Activated T-helper 2 cell treated with anti-CD3 and anti-CD28 coated beads, Interferon-gamma antibody, Interleukin-2, Interleukin-4, amounts not matched to agents 10 μg/mL and 5 μg/mL and 100 μg/mL, durations not matched to agents 14 hours and 24 hours and 36 hours (primary cell): ENCODE measurements at regions not wholly inside any gene's neighbourhood (a gene's known extent, or its start where the extent isn't known, plus 50 kb on each side); places are given as distances from the start of the nearest gene placed in this dataset.

Source experiments
- DNase-seq: peaks from one replicate; pipeline ENCODE4 v3.0.0; 2021; ENCODE audit warnings: low spot score
- H3K27ac Mint-ChIP-seq: one replicate; pipeline ENCODE4 v1.8.0; 2021; ENCODE audit warnings: mixed read lengths
- H3K27me3 Mint-ChIP-seq: one replicate; pipeline ENCODE4 v1.8.0; 2021; ENCODE audit warnings: low read depth, mixed read lengths
- H3K36me3 Mint-ChIP-seq: one replicate; pipeline ENCODE4 v1.8.0; 2021; ENCODE audit warnings: low read depth, mixed read lengths
- H3K4me1 Mint-ChIP-seq: one replicate; pipeline ENCODE4 v1.8.0; 2021; ENCODE audit warnings: low read depth, mixed read lengths
- H3K4me3 Mint-ChIP-seq: one replicate; pipeline ENCODE4 v1.8.0; 2021; ENCODE audit warnings: low read depth, mild to moderate bottlenecking, moderate library complexity, mixed read lengths
- H3K9me3 Mint-ChIP-seq: one replicate; pipeline ENCODE4 v1.8.0; 2021; ENCODE audit warnings: mixed read lengths
- intact Hi-C: fragments of 100-400 bp; cut with micrococcal nuclease; formaldehyde crosslinking; loops from one replicate; pipeline ENCODE4 v1.15.1; 2023

DNA sequence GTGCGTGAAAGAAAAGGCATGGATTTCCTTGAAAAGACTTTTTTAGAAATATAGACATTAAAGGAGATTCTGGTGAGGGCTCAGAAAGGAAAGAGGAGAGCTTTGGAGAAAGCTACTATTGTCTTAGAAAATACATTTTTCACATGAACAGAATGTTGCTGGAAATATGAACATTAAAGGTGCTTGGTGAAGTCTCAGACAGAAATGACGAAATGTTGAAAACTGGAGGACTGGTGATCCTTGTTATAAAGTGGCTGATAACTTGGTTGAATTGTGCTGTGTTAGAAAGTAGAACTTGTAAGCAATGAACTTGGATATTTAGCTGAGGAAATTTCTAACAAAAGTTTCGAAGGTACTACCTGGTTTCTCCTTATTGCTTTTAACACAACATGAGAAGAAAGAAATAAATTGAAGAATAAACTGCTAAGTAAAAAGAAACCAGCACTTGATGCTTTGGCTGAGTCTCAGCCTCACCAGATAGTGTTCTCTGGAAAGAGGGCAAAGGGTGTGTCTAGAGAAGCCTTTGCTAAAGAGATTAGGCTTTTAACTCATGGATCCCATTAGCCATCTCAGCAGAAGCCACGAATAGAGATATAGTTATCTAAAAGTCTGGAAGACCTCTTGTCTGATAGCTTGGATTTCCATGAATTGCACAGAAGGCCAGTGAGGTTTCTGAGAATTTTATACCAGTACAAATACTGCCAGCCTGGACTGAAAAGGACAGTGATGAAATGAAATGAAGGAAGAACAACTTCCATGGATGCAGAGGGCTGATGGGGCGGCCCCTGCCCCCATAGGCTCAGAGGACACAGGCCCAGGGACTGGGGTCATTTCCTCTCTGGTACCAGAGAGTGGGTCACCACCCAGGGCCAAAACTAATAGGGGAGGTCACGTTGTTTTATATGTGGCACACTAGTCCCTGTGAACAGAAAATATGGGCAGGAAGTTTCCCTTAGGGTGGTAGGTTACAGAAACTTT, 91.5 kb downstream of the RPL22L1 start:
- intact Hi-C loops, result no loop called here
- H3K9me3 Mint-ChIP-seq, result no peaks in the 10 kb centered on the region
- no peaks in the 10 kb centered on the region for H3K36me3 Mint-ChIP-seq
- no peak for DNase-seq
- H3K4me3 Mint-ChIP-seq, result no peak overlapping the region
- no peak overlapping the region for H3K27ac Mint-ChIP-seq
- H3K4me1 Mint-ChIP-seq, result no peaks in the 10 kb centered on the region
- peaks cover 14% of the 10 kb centered on the region for H3K27me3 Mint-ChIP-seq

DNA sequence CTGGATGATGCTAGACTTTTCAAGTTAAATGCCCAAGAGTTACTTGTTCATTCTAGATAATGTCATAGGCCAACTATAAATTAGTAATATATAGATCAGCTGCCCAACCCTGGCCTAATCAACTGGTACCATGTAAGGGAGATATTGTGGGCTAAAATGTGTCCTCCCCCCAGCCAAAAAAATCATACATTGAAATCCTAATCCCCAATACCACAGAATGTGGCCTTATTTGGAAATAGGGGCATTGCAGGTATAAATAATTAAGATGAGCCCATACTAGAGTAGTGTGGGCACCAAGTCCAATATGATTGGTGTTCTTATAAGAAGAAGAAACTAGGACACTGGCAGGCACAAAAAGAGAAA, 92.5 kb downstream of the RPL22L1 start:
- H3K27ac Mint-ChIP-seq, result no peak overlapping the region
- no peak for DNase-seq
- no peaks in the 10 kb centered on the region for H3K4me1 Mint-ChIP-seq
- no peaks in the 10 kb centered on the region for H3K9me3 Mint-ChIP-seq
- H3K4me3 Mint-ChIP-seq, result no peak overlapping the region
- H3K27me3 Mint-ChIP-seq, result peaks cover 9% of the 10 kb centered on the region
- no peaks in the 10 kb centered on the region for H3K36me3 Mint-ChIP-seq
- intact Hi-C loops, result no loop called here

- intact Hi-C loops, result no loop called here
- DNase-seq, result no peak
- no peaks in the 10 kb centered on the region for H3K9me3 Mint-ChIP-seq
- H3K27me3 Mint-ChIP-seq, result peaks cover 9% of the 10 kb centered on the region
- H3K36me3 Mint-ChIP-seq, result no peaks in the 10 kb centered on the region
- no peak overlapping the region for H3K27ac Mint-ChIP-seq
- no peaks in the 10 kb centered on the region for H3K4me1 Mint-ChIP-seq
- no peak overlapping the region for H3K4me3 Mint-ChIP-seq
Measured at GRCh38 chr3:170776887-170777563, 93.0 kb downstream of the RPL22L1 start.

DNA sequence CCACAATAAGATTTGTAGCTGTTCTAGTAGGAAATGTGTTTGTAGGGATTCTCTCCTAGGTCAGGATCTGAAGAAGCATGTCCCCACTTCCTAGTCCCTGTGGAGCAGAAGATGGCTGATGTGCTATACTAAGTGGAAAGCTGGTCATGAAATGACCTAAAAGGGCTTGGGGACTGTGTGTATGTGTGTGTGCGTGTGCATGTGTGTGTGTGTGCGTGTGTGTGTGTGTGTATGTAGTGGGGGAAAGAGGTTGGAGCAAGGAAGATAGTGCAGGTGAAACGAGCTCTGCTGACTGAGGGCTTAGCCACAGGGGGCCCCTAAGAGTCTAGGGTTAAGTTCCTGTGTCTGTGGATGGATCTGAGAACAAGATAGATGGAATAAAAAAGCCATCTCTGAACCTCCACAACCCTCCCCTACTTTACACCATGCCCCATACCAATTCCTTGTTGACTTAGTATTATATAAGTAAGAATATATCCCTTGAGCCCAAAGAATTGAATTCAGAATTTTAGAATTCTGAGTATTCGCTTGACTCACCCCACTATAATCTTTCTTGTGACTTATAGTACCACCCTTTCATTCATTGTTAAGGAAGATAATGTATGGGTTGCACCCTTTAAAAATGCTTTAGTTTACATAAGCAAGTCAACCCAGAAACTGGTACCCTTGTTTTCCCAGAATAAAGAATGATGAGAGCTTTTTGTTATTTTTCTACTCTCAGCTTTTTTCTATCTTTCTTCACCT, 96.1 kb downstream of the RPL22L1 start:
- H3K9me3 Mint-ChIP-seq, result no peaks in the 10 kb centered on the region
- H3K27ac Mint-ChIP-seq, result no peak overlapping the region
- no peaks in the 10 kb centered on the region for H3K36me3 Mint-ChIP-seq
- no peak overlapping the region for H3K4me3 Mint-ChIP-seq
- DNase-seq, result no peak
- H3K4me1 Mint-ChIP-seq, result no peaks in the 10 kb centered on the region
- H3K27me3 Mint-ChIP-seq, result peaks cover 9% of the 10 kb centered on the region
- intact Hi-C loops, result no loop called here

- no peak for DNase-seq
- intact Hi-C loops, result no loop called here
- Mint-ChIP-seq H3K36me3 (no peaks in the 10 kb centered on the region), H3K4me3 (no peak overlapping the region), H3K27ac (no peak overlapping the region), H3K9me3 (no peaks in the 10 kb centered on the region), H3K27me3 (peaks cover 4% of the 10 kb centered on the region), H3K4me1 (no peaks in the 10 kb centered on the region)
Measured at GRCh38 chr3:170772175-170772574, 97.8 kb downstream of the RPL22L1 start.

- no peaks in the 10 kb centered on the region for H3K4me1 Mint-ChIP-seq
- H3K27me3 Mint-ChIP-seq, result peaks cover 10% of the 10 kb centered on the region
- intact Hi-C loops, result no loop called here
- H3K9me3 Mint-ChIP-seq, result no peaks in the 10 kb centered on the region
- no peak overlapping the region for H3K27ac Mint-ChIP-seq
- H3K36me3 Mint-ChIP-seq, result no peaks in the 10 kb centered on the region
- DNase-seq, result no peak
- no peak overlapping the region for H3K4me3 Mint-ChIP-seq
Measured at GRCh38 chr3:170768334-170768801, 101.6 kb downstream of the RPL22L1 start.

GRCh38 chr3:170767576-170767941, 102.4 kb downstream of the RPL22L1 start:
- H3K9me3 Mint-ChIP-seq, result no peaks in the 10 kb centered on the region
- no peak overlapping the region for H3K27ac Mint-ChIP-seq
- DNase-seq, result no peak
- H3K27me3 Mint-ChIP-seq, result peaks cover 10% of the 10 kb centered on the region
- H3K4me3 Mint-ChIP-seq, result no peak overlapping the region
- no peaks in the 10 kb centered on the region for H3K4me1 Mint-ChIP-seq
- H3K36me3 Mint-ChIP-seq, result no peaks in the 10 kb centered on the region
- intact Hi-C loops, result no loop called here

DNA sequence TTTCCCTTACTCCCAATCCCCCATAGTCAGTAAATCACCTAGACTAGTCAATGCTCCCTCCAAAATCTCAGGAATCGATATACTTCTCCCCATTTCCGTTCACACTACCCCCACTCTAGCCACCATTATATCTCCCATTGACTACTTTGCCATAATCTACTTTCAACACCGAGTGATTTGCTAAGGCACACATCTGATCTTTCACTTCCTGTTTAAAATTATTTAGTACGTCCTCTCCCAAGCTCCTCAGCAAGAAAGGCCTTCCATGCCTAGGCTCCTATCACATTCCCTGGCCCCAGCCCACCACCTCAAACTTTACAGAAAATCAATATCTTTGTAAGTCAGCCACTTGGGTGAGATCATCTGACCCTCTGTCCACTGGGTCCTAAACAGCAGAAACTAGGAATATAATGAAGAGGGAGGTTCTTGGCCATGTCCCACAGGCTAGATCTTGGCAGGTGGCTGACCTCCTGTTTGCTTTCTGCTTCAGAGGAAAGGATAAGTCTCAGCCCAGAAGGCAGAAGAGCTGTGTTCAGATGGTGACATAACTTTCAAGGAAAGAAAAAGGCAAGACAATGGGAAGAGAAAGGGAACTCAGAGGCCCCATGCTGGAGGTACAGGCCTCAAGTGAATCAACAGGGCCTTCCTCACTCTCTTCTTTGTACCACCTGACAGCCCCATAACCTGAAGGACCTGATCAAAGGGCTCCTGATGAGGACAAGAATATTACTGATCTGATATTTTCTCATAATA, 103.0 kb downstream of the RPL22L1 start:
- Mint-ChIP-seq H3K4me1 (no peaks in the 10 kb centered on the region), H3K36me3 (no peaks in the 10 kb centered on the region), H3K27me3 (peaks cover 10% of the 10 kb centered on the region), H3K9me3 (no peaks in the 10 kb centered on the region), H3K27ac (no peak overlapping the region), H3K4me3 (no peak overlapping the region)
- DNase-seq, result no peak
- intact Hi-C loops, result no loop called here

DNA sequence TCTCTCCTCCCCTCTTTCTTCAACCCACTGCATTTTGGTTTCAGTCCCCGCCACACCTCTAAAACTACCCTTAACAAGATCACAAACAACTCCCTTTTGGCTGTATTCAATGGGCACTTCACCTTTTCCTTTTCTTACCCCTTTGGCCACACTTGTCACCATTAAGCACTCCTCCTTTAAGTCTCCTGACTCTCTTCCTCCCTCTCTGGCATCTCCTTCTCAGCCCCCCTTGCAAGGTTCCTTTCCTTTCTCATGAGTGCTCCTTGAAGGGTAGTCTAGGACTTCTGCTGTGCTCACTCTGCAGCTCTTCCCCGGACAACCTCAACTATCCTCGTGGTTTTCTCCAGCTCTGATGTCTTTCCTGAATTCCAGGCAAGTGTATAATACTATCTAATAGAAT, 103.7 kb downstream of the RPL22L1 start:
- no peaks in the 10 kb centered on the region for H3K4me1 Mint-ChIP-seq
- H3K36me3 Mint-ChIP-seq, result no peaks in the 10 kb centered on the region
- peaks cover 10% of the 10 kb centered on the region for H3K27me3 Mint-ChIP-seq
- H3K9me3 Mint-ChIP-seq, result no peaks in the 10 kb centered on the region
- no peak for DNase-seq
- no peak overlapping the region for H3K27ac Mint-ChIP-seq
- H3K4me3 Mint-ChIP-seq, result no peak overlapping the region
- intact Hi-C loops, result no loop called here

- peaks cover 8% of the 10 kb centered on the region for H3K27me3 Mint-ChIP-seq
- no peaks in the 10 kb centered on the region for H3K36me3 Mint-ChIP-seq
- no peaks in the 10 kb centered on the region for H3K9me3 Mint-ChIP-seq
- no peak overlapping the region for H3K27ac Mint-ChIP-seq
- H3K4me3 Mint-ChIP-seq, result no peak overlapping the region
- no peak for DNase-seq
- H3K4me1 Mint-ChIP-seq, result no peaks in the 10 kb centered on the region
- intact Hi-C loops, result no loop called here
Measured at GRCh38 chr3:170765419-170766078, 104.4 kb downstream of the RPL22L1 start.

DNA sequence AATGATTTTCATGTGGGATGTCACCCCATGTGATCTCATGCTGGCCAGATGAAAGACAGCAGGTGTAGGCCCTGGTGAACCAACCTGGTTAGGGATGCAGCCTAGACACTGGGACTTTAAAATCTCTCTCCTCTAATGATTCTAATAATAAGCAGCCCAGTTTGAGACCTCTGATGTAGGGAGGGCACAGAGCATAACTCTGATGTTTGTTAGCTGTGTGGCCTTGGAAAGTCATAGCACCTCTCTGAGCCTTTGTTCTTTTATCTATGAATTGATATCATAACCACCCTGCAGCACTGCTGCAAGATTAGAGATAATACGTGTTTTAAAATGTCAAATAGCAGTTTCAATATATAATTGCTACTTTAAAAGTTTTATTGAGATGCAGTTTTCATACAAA, 106.0 kb downstream of the RPL22L1 start:
- intact Hi-C loops, result no loop called here
- Mint-ChIP-seq H3K4me1 (no peaks in the 10 kb centered on the region), H3K36me3 (no peaks in the 10 kb centered on the region), H3K27me3 (peaks cover 9% of the 10 kb centered on the region), H3K27ac (no peak overlapping the region), H3K9me3 (no peaks in the 10 kb centered on the region), H3K4me3 (no peak overlapping the region)
- no peak for DNase-seq

GRCh38 chr3:170762064-170762463, 107.9 kb downstream of the RPL22L1 start:
- no peaks in the 10 kb centered on the region for H3K9me3 Mint-ChIP-seq
- no peak overlapping the region for H3K27ac Mint-ChIP-seq
- H3K27me3 Mint-ChIP-seq, result peaks cover 9% of the 10 kb centered on the region
- no peaks in the 10 kb centered on the region for H3K4me1 Mint-ChIP-seq
- no peak for DNase-seq
- H3K4me3 Mint-ChIP-seq, result no peak overlapping the region
- intact Hi-C loops, result no loop called here
- H3K36me3 Mint-ChIP-seq, result no peaks in the 10 kb centered on the region
